GM19351 (cell line): ENCODE measurements at regions not wholly inside any gene's neighbourhood (a gene's known extent, or its start where the extent isn't known, plus 50 kb on each side); places are given as distances from the start of the nearest gene placed in this dataset.

Experiments
- ATAC-seq: cut with Tn5 transposase; IDR thresholded peaks from one replicate; pipeline ENCODE4 v1.9.1; 2021; ENCODE audit warnings: mild to moderate bottlenecking, moderate library complexity; ENCODE audit not compliant: unreplicated experiment

DNA sequence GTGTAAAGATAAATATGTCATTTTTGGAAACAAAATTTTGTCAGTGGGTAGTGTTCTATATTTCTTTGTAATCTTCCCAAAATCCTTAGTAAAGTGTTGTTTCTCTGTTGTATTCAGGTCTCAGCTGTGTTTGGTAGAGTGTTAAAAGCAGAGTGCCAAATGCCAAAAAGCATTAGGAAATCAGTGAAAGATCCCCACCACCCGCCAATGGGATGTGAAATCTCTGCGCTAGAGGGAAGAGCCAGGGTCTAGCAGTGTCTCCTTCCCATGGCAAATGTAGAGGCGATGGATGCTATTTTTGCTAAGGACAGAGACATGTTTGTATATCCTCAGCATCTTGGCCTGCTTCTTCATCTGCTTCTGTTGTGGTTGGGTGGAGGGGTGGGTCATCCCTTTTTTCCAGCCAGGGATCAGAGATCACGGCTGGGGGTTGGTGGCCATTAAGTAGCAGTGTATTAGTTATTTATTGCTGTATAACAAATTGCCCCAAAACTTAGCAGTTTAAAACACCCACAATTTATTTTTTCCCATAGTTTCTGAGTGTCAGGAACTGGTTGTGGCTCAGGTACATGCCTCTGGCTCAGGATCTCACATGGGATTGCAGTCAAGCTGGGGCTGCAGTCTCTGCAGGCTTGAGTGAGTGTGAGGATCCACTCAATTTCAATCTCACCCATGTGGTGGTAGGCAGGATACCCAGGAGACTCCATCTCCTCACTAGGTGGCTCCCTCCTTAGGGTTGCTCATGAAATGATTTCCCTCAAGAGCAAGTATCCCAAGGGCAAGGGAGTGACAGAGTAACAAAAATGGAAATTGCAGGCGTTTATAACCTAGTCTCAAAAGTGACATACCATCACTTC, 211.9 kb downstream of the MYCN start:
- ATAC-seq: no peak

DNA sequence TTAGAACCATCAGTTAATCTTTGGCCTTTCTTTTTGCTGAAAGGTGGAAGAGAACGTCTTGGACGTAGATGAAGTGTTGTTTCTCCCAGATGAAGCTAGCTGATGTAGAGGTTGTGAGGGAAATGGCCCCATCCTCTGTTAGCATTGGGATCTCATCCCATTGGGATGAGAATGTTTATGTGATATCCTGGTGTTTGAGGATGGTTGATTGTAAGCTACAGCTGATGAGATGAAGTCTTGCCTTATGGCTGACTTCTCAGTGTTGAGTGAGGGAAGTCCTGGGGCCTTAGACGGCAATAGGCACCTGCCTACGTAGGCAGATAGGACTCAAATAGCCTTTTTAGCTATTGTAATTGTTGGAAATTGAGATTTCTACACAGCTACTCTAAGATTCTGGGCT, 211.3 kb downstream of the MYCN start:
- ATAC-seq: no peak

- no peak for ATAC-seq
These were observed 210.9 kb downstream of the MYCN start for GRCh38 chr2:16151281-16151570.

- ATAC-seq: no peak
These were observed 210.3 kb downstream of the MYCN start for GRCh38 chr2:16150456-16151280.

DNA sequence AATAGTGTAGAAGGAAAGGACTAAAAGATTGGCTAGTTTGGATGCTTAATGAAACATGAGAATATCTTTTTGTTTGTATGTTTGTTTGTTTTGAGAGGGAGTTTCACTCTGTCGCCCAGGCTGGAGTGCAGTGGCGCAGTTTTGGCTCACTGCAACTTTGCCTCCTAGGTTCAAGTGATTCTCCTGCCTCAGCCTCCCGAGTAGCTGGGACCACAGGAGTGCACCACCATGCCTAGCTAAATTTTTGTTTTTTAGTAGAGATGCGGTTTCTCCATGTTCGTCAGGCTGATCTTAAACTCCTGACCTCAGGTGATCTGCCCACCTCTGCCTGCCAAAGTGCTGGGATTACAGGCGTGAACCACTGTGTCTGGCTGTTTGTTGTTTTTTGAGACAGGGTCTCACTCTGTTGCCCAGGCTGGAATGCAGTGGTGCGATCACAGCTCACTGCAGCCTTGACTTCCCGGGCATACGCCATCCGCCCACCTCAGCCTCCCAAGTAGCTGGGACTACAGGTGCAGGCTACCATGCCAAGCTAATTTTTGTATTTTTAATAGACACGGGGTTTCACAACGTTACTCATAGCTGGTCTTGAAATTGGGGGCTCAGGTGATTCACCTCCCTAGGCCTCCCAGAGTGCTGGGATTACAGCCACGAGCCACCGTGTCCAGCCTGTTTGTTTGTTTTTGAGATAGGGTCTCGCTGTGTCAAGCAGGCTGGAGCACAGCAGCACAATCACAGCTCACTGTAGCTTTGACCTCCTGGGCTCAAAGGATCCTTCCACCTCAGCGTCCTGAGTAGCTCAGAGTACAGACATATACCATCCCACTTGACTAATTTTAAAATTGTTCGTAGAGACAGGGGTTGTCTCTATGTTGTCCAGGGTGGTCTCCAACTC, 209.2 kb downstream of the MYCN start:
- no peak for ATAC-seq

GRCh38 chr2:16148632-16149348, 208.4 kb downstream of the MYCN start:
- ATAC-seq: no peak

DNA sequence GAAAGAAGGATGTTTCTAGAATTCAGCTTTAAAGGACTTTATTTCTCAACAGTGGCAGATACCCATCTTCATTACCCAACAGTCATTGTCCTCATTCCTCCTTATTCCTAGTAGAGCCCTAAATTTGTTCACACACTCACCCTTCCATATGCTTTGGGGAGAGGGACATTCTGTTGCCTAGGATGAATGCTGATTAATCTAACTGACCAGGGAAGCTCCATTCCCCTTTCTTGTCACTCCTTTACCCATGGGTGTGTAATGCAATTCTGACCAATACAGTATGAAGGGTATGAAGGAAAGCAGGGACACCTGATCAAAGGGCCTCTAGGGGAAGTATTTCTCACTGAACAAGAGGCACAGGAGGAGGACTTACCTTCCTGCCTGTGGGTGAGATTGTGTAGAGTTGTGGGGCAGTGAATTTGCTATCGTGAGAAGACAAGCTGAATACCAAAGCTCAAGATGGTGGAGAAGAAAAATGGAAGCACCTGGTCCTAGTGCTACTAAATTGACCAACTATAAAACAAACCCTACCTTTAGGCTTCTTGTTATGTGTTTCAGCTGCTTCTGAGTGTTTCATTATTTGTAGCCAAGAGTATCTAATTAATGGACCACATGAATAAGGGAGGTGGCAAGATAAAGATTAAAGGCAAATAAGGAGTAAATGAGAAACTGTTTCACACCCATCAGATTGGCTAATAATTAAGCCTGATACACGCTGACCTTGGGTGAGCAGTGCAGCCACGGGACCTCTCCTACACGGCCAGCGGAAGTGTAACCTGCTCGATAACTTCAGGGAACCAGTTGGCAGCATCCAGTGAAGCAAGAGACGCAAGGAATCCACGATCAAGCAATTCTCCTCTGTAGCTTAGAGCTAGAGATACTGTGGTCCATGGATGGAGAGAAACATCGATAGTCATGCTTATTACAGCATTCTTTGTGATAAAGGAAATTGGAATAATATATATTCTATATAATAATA, 202.3 kb downstream of the MYCN start:
- no peak for ATAC-seq

DNA sequence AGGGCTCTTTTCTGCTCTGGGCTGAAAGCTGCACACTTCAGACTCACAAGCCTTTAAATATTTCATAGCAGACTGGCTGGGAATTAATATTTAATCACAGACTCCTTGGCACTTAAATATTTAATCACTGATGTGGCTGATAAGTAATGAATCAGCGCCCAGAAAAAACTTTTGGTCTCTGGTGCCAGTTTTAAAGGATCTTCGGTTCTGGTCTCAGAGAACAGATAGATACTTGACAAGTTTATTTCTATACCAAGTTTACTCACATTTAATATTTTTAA, 201.2 kb downstream of the MYCN start:
- ATAC-seq: no peak

DNA sequence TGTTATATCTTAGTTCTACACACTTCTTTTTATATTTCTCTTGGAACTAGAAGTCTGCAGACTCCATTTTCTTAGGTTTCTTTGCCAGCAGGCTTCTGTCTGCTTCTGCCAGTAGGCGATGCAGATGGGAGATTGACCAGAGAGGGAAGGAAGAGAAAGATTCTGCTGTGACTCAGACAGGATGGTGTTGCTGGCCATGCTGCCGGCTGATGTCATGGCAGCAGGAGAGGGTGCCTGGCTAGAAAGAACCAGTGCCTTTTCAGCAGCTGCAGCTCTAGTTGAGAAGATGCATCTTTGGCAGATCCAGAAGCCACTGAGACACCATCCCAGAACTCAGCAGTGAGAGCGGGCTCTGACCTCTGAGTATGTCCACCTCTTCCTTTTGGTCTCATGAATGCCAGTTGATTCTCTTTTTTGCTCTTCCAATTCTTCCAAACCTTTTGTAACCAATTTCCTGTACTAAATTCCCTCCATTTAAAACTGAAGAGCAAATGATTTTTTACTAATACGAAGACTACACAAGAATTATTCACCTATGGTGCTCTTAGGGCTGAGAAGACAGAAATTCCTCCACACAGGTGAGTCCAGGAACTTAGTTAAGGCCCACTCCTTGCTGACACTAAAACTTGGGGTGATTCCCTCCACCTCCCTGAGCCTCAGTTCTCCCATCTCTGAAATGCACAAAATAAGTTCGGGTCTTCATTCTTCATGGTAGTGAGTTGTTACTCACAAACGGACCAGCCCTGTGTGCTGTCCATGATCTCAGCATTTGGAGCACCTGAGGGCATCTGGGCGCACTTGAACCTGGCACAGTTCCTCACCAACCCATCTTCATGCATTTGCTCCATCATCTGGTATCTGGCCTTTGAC, 200.7 kb downstream of the MYCN start:
- ATAC-seq: no peak

GRCh38 chr2:16139663-16140615, 199.6 kb downstream of the MYCN start:
- ATAC-seq: no peak

DNA sequence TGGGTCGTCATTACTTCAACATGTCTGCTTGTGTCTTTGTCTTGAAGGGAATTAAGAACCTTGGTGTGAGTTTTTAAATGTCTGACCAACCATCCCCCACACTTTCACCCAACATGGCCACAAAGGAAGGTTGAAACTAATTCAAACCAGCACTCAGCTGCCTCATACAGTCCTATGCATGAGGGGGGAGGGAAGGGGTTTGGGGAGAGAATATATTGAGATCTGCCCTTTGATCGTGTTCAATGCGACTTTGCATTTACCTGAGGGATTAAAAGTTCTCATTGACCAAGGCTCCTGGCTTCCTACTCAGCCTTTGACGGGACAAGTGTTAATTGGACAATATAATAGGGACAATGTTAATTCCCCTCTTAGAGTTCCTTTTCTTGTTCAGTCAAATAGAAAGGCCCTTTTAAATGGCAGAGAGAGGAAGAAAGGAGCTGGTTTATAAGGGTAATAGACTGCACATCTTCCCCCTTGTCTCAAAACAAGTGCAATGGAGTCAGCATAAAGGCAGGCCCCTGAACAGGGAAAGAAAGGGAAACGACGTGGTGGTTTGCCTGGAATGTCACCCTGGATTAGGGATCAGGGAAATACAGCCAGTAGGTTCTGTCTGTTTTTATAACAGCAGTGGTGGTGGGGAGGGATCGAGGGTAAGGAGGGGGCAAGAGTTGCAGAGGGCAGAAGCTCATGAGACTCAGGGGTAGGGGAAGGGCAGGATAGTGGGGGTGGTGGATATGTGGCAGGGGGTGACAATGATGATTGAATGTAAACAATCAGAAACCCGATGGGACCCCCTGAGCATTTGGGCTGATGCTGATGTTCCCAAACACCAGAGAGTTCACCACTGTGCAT, 198.7 kb downstream of the MYCN start:
- no peak for ATAC-seq

DNA sequence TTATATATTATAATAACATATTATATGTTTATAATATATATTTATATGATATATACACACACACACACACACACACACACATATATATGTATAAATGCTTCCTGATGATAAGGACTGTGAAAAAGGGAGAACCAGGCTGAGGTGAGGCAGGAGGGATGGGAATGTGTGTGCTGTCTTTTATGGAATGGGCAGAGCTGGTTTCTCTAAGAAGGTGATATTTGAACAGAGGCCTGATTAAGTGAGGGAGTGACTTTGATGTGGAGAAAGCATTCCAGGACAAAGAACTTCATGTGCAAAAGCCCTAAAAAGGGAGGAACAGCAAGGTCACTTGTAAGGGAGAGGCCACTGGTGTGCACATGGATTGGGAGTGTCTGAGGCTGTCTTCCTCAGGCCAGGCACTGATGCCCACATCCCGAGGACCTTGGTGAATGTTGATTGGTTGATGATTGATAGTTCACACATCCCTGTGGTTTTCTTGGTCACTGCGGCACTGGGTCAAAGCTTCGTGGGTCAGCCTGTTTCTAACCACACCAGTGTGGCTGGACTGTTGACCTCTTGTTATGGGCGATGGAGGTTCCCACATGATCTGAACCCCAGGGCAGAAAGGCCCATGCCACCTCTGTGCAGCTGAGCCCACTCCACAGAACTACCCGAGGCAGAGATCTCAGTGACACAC, 196.9 kb downstream of the MYCN start:
- ATAC-seq: no peak

GRCh38 chr2:16136461-16137035, 196.2 kb downstream of the MYCN start:
- ATAC-seq: no peak

DNA sequence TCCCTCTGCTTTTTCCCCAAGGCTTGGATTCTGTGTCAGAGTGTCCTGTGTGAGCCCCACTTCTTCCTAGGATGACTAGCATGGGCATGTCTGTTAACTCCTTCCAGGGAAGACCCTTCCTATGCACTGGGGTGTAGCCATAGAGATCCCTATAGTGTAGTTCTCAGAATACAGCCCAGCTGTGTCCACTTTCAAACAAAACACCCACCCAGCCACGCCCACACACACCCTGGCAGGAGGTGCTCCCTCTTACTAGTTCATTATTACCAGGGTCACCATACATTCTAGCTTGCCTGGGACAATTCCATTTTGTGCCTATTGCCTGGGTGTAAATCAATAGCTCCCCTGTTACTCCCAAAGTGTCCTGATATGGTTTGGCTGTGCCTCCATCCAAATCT, 195.6 kb downstream of the MYCN start:
- no peak for ATAC-seq

- no peak for ATAC-seq
These were observed 195.0 kb downstream of the MYCN start for GRCh38 chr2:16135196-16135912.
